HUES48 (cell line): ENCODE measurements at regions not wholly inside any gene's neighbourhood (a gene's known extent, or its start where the extent isn't known, plus 50 kb on each side); places are given as distances from the start of the nearest gene placed in this dataset.

Experiments
- H3K27ac ChIP-seq: one replicate; pipeline ENCODE4 v1.7.0; 2013; ENCODE audit warnings: low read depth, low read length, inconsistent platforms
- H3K27me3 ChIP-seq: 2 replicates; pipeline ENCODE4 v1.6.1; 2013; ENCODE audit warnings: mild to moderate bottlenecking, low read length; ENCODE audit not compliant: control insufficient read depth, insufficient read depth
- H3K36me3 ChIP-seq: 2 replicates; pipeline ENCODE4 v1.6.1; 2013; ENCODE audit warnings: low read length; ENCODE audit not compliant: control insufficient read depth, insufficient read depth
- H3K4me1 ChIP-seq: 2 replicates; pipeline ENCODE4 v1.6.1; 2013; ENCODE audit warnings: mild to moderate bottlenecking, low read length; ENCODE audit not compliant: control insufficient read depth, insufficient read depth
- H3K4me3 ChIP-seq: 2 replicates; pipeline ENCODE4 v1.5.1; 2013; ENCODE audit warnings: mild to moderate bottlenecking, low read depth, low read length
- H3K9ac ChIP-seq: 2 replicates; pipeline ENCODE4 v1.6.1; 2013; ENCODE audit warnings: mild to moderate bottlenecking, low read depth, low read length, moderate library complexity
- H3K9me3 ChIP-seq: 2 replicates; pipeline ENCODE4 v1.6.1; 2013; ENCODE audit warnings: low read length; ENCODE audit not compliant: control insufficient read depth, insufficient read depth

- Histone ChIP-seq H3K27ac (no peak overlapping the region), H3K4me1 (peaks cover 3% of the 10 kb centered on the region), H3K9ac (no peak overlapping the region), H3K4me3 (no peak overlapping the region), H3K27me3 (no peaks in the 10 kb centered on the region), H3K36me3 (no peaks in the 10 kb centered on the region; the same call in 1 of the 2 replicates), H3K9me3 (peaks cover 8% of the 10 kb centered on the region; the same call in 1 of the 2 replicates)
These were observed 247.7 kb upstream of the PMFBP1 start for GRCh38 chr16:72419638-72420037.

- Histone ChIP-seq H3K27ac (no peak overlapping the region), H3K9ac (no peak overlapping the region), H3K4me3 (no peak overlapping the region), H3K9me3 (no peaks in the 10 kb centered on the region), H3K27me3 (no peaks in the 10 kb centered on the region), H3K4me1 (peaks cover 6% of the 10 kb centered on the region), H3K36me3 (no peaks in the 10 kb centered on the region)
These were observed 243.4 kb upstream of the PMFBP1 start for GRCh38 chr16:72415379-72415778.

- Histone ChIP-seq H3K4me3 (no peak overlapping the region), H3K9ac (no peak overlapping the region), H3K27ac (no peak overlapping the region), H3K27me3 (no peaks in the 10 kb centered on the region), H3K9me3 (no peaks in the 10 kb centered on the region; the same call in 1 of the 2 replicates), H3K4me1 (peaks cover 21% of the 10 kb centered on the region), H3K36me3 (no peaks in the 10 kb centered on the region)
These were observed 238.5 kb upstream of the PMFBP1 start for GRCh38 chr16:72410492-72410891.

GRCh38 chr16:72409423-72409822 is 237.5 kb upstream of the PMFBP1 start:
- no peaks in the 10 kb centered on the region for H3K27me3 ChIP-seq
- no peak overlapping the region for H3K9ac ChIP-seq
- H3K4me3 ChIP-seq = no peak overlapping the region
- no peak overlapping the region for H3K27ac ChIP-seq
- no peaks in the 10 kb centered on the region for H3K36me3 ChIP-seq
- H3K9me3 ChIP-seq = no peaks in the 10 kb centered on the region; the same call in 1 of the 2 replicates
- H3K4me1 ChIP-seq = peaks cover 21% of the 10 kb centered on the region

GRCh38 chr16:72406390-72406789 is 234.4 kb upstream of the PMFBP1 start:
- no peaks in the 10 kb centered on the region for H3K36me3 ChIP-seq
- no peak overlapping the region for H3K9ac ChIP-seq
- peaks cover 21% of the 10 kb centered on the region for H3K4me1 ChIP-seq
- H3K27ac ChIP-seq = no peak overlapping the region
- no peaks in the 10 kb centered on the region; the same call in 1 of the 2 replicates for H3K9me3 ChIP-seq
- no peaks in the 10 kb centered on the region for H3K27me3 ChIP-seq
- no peak overlapping the region for H3K4me3 ChIP-seq

GRCh38 chr16:72404299-72404698 is 232.3 kb upstream of the PMFBP1 start:
- peaks cover 4% of the 10 kb centered on the region; the same call in 1 of the 2 replicates for H3K4me1 ChIP-seq
- no peak overlapping the region for H3K4me3 ChIP-seq
- no peaks in the 10 kb centered on the region for H3K27me3 ChIP-seq
- H3K27ac ChIP-seq = no peak overlapping the region
- H3K36me3 ChIP-seq = no peaks in the 10 kb centered on the region
- no peaks in the 10 kb centered on the region; the same call in 1 of the 2 replicates for H3K9me3 ChIP-seq
- H3K9ac ChIP-seq = no peak overlapping the region

DNA sequence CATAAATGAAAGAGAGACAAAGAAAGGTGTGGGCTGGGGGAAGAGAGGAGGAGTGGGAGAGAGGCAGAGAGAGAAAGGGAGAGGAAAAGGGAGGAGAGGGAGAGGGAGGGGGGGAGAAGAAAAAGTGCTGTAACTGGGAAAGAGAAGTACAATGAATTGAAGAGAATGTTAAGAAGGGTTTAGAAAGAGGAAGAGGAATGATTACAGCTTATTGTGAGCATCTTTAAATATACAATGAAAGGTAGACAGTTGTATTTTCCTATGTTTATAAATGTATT is 229.1 kb upstream of the PMFBP1 start:
- Histone ChIP-seq H3K9ac (no peak overlapping the region), H3K4me3 (no peak overlapping the region), H3K27ac (no peak overlapping the region), H3K27me3 (no peaks in the 10 kb centered on the region), H3K9me3 (no peaks in the 10 kb centered on the region), H3K4me1 (no peaks in the 10 kb centered on the region), H3K36me3 (no peaks in the 10 kb centered on the region)

GRCh38 chr16:72400257-72401083 is 228.5 kb upstream of the PMFBP1 start:
- Histone ChIP-seq H3K9ac (no peak overlapping the region), H3K4me3 (no peak overlapping the region), H3K27me3 (no peaks in the 10 kb centered on the region), H3K27ac (no peak overlapping the region), H3K36me3 (no peaks in the 10 kb centered on the region), H3K9me3 (no peaks in the 10 kb centered on the region), H3K4me1 (no peaks in the 10 kb centered on the region)

GRCh38 chr16:72399811-72400210 is 227.9 kb upstream of the PMFBP1 start:
- Histone ChIP-seq H3K9ac (no peak overlapping the region), H3K4me3 (no peak overlapping the region), H3K36me3 (no peaks in the 10 kb centered on the region), H3K4me1 (no peaks in the 10 kb centered on the region), H3K27ac (no peak overlapping the region), H3K9me3 (no peaks in the 10 kb centered on the region), H3K27me3 (no peaks in the 10 kb centered on the region)

GRCh38 chr16:72397876-72398275 is 225.9 kb upstream of the PMFBP1 start:
- no peak overlapping the region for H3K9ac ChIP-seq
- no peaks in the 10 kb centered on the region for H3K9me3 ChIP-seq
- H3K27ac ChIP-seq = no peak overlapping the region
- no peaks in the 10 kb centered on the region for H3K4me1 ChIP-seq
- H3K27me3 ChIP-seq = no peaks in the 10 kb centered on the region
- no peak overlapping the region for H3K4me3 ChIP-seq
- H3K36me3 ChIP-seq = no peaks in the 10 kb centered on the region

GRCh38 chr16:72394526-72394925 is 222.6 kb upstream of the PMFBP1 start:
- Histone ChIP-seq H3K4me1 (no peaks in the 10 kb centered on the region), H3K4me3 (no peak overlapping the region), H3K9ac (no peak overlapping the region), H3K36me3 (no peaks in the 10 kb centered on the region), H3K27me3 (no peaks in the 10 kb centered on the region), H3K9me3 (no peaks in the 10 kb centered on the region), H3K27ac (no peak overlapping the region)
